Fibroblast of villous mesenchyme (primary cell): ENCODE measurements at regions not wholly inside any gene's neighbourhood (a gene's known extent, or its start where the extent isn't known, plus 50 kb on each side); places are given as distances from the start of the nearest gene placed in this dataset.

Source experiments
- DNase-seq: peaks from one replicate; pipeline ENCODE4 v3.0.0-alpha.2; 2010; ENCODE audit warnings: low read depth
- H3K4me3 ChIP-seq: 2 replicates; pipeline ENCODE4 v1.5.1; 2011; ENCODE audit warnings: low read depth, mild to moderate bottlenecking, low read length
- TF ChIP-seq, protein P1 (sequence below): IDR thresholded peaks from 2 replicates; pipeline ENCODE4 v1.5.1; 2012; ENCODE audit warnings: low read depth, mild to moderate bottlenecking, low read length; ENCODE audit not compliant: insufficient read depth

DNA sequence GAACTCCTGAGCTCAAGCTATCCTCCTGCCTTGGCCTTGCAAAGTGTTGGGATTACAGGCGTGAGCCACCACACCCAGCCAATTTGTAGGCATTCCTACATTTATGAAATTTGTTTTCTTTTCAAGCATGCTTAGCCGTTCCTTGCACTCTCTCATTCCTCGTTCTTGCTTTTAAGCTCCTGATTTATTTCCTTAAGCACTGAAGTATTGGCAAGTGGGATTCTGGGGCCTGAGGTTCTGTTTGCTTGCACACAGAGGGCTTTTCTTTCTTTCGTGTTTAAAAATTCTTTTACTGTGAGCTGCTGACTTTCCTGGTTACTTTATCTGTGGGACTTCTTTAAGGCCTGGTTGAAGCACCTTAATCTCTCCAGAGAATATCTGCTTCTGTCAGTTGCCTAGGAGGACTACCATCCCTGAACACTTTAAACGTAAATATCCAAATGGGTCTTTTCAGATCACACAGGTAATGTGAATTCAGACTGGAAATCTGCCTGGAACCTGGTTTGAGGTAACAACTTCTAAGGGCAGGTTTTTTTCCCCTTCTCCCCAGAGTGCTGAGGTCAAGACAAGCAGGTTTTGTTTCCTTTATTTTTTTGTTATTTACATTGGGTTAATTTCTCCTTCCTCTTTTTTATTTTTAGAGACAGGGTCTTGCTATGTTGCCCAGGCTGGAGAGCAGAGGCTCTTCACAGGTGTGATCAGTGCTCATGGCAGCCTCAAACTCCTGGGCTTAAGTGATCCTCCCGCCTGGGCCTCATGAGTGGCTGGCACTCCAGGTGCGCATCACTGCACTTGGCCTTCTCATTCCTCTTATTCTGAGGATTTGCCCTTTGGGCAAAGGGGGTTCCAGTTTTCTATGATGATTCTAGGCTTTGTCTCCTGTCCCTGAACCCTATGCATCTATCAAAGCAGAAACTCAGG is 102.9 kb downstream of the PFKFB3 start:
- no peak overlapping the region for H3K4me3 ChIP-seq
- no peak for DNase-seq
- TF ChIP-seq, protein P1, sequence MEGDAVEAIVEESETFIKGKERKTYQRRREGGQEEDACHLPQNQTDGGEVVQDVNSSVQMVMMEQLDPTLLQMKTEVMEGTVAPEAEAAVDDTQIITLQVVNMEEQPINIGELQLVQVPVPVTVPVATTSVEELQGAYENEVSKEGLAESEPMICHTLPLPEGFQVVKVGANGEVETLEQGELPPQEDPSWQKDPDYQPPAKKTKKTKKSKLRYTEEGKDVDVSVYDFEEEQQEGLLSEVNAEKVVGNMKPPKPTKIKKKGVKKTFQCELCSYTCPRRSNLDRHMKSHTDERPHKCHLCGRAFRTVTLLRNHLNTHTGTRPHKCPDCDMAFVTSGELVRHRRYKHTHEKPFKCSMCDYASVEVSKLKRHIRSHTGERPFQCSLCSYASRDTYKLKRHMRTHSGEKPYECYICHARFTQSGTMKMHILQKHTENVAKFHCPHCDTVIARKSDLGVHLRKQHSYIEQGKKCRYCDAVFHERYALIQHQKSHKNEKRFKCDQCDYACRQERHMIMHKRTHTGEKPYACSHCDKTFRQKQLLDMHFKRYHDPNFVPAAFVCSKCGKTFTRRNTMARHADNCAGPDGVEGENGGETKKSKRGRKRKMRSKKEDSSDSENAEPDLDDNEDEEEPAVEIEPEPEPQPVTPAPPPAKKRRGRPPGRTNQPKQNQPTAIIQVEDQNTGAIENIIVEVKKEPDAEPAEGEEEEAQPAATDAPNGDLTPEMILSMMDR: no peak

DNA sequence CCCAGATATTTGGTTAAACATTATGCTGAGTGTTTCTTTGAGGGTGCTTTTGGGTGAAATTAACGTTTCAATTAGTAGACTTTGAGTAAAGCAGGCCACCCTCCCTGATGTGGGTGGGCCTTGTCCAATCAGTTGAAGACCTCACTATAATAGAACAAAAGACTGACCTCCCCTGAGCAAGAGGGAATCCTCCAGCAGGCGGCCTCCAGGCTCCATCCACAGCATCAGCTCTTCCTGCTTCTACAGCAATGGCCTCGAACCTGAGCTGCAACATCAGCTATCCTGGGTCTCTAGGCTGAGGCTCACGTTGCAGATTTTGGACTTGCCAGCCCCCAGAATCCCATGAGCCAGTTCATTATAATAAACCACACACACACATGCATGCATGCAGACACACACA is 104.2 kb downstream of the PFKFB3 start:
- no peak overlapping the region for H3K4me3 ChIP-seq
- TF ChIP-seq, protein P1: no peak
- no peak for DNase-seq

DNA sequence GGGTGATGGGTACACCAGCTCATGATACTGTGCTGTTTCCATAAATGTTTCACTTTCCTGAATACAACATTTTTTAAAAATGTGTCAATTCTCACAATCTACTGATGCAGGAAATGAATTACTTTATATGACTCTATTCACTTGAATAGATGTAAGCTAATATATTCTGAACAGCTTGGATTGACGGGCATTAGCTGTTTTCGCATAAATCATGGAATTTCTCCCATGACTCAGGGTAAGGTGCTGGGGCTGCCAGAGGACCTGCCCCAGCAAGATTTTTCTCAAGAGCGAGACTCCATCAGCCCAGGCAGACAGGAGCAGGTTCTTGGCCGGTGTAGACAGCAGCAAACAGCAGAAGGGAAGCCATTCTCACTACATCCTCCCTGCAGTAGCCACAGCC is 107.1 kb downstream of the PFKFB3 start:
- TF ChIP-seq, protein P1: no peak
- no peak for DNase-seq
- no peak overlapping the region for H3K4me3 ChIP-seq

DNA sequence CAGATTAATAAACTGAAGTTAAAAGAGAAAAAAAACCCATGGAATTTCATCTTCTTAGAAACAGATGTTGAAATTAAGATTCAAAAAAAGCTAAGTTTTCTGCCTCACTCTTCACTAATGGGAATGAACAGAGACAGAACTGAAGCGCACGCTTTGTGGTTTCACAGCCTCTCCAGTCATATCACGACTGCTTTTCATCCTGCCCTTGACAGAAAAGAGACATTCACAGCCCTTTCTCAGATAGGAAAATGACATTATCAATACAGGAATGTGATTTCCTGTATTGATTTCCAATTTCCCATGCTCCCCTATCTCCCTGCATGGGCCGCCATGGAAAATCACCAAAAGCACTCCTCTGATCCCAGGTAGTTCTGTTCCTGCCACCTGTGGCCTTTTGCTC is 108.2 kb downstream of the PFKFB3 start:
- no peak overlapping the region for H3K4me3 ChIP-seq
- TF ChIP-seq, protein P1: no peak

DNA sequence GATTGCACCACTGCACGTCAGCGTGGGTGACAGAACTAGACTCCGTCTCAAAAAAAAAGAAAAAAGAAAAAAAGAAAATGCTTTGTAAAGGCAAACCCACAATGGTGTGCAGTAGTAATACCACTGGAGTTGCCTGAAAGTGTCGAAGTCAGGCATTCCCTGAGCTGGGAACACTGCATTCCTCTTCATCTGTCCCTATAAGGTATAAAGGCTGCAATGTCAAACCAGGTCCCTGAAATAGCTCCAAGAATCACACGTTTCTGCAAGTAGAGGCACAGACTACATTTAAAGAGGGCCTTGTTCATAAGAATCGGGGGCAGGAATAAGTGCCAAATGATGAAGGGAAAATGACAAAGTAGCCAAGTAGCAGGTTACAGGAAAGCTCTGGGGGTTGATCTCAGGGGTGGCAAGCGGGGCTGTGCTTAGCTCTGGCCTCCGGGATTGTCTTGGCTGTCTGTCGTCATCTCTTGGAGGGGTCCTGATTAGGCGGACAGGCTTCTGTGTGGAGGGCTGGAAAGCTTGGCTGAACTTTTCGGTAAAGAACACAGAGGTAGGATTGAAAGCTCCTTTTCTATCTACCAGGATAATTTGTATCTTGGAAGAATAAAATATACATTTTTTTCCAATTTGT is 109.1 kb downstream of the PFKFB3 start:
- no peak overlapping the region for H3K4me3 ChIP-seq
- no peak for DNase-seq
- TF ChIP-seq, protein P1: no peak

More for the DNA sequence above, 108.2 kb downstream of the PFKFB3 start:
- no peak for DNase-seq

DNA sequence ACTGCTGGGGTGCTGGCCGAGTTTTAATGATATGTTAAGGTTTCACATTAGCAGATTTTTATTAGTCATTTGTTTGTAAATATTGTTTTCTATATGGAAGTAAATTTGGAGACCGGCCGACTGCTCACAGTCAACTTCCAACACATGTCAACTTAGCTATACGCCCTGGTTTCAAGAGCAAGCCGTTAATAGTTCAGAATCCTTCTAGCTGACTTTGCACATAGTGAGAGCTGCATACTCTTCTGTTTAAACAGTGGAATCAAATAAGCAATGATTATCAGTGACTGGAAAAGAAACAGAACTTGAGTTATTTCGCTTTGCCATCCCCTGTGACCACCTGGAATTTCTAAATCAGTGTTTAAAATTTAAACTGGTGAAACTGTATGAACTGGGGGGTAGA is 109.9 kb downstream of the PFKFB3 start:
- no peak for DNase-seq
- no peak overlapping the region for H3K4me3 ChIP-seq
- TF ChIP-seq, protein P1: no peak
